Testis (tissue), 2 donors: ENCODE measurements at regions not wholly inside any gene's neighbourhood (a gene's known extent, or its start where the extent isn't known, plus 50 kb on each side); places are given as distances from the start of the nearest gene placed in this dataset.

Source experiments
- CTCF ChIP-seq, 3 experiments: fragments of 450-650 bp in 2 of 3; fragments of 200-600 bp in 1 of 3; sonication (generic) in 1 of 3; IDR thresholded peaks; one replicate each; pipeline ENCODE4 v1.5.1; 2016 to 2019; ENCODE audit warnings: antibody characterized with exemption in 3 of 3, mild to moderate bottlenecking in 2 of 3, moderate library complexity in 1 of 3
- POLR2A ChIP-seq: fragments of 450-650 bp; IDR thresholded peaks from one replicate; pipeline ENCODE4 v1.6.1; 2017; ENCODE audit warnings: antibody characterized with exemption, mild to moderate bottlenecking, moderate library complexity

DNA sequence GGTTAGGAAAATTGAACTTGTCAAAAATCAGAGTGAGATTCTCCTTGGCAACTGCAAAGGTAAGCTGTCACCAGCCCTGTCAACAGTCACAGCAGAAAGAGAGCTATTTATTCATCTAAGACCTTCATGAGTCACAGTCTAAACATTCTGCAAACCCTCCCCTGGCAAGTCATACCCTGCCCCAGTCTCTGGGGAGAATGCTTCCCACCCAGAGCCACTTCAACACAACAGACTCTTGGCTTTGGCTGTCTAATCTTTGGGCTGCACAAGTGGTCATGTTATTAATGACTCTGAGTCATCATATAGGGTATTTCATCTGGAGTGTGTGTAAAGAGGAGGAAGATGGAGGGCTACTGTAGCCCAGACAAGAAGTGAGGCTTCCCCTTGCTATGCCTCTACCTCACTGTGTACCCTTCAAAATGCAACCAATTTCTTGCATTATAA, 153.4 kb downstream of the CCDC34 start:
- TF ChIP-seq CTCF (IDR thresholded peaks at IDR 0.05), result no peak
- TF ChIP-seq POLR2A, result no peak
